PFSK-1 (cell line): ENCODE measurements at regions not wholly inside any gene's neighbourhood (a gene's known extent, or its start where the extent isn't known, plus 50 kb on each side); places are given as distances from the start of the nearest gene placed in this dataset.

Experiments used
- FOXP2 ChIP-seq: optimal IDR thresholded peaks from 2 replicates; pipeline ENCODE3; 2011; ENCODE audit warnings: borderline replicate concordance, control low read depth, inconsistent platforms; ENCODE audit not compliant: insufficient read depth; ENCODE audit errors: extremely low read length, extremely low read depth
- POLR2AphosphoS5 ChIP-seq: IDR thresholded peaks from 2 replicates; pipeline ENCODE4 v1.6.1; 2012; ENCODE audit warnings: low read depth, mild to moderate bottlenecking, control low read depth, low read length, moderate library complexity
- SIN3A ChIP-seq: IDR thresholded peaks from 2 replicates; pipeline ENCODE4 v1.6.1; 2012; ENCODE audit warnings: mild to moderate bottlenecking, low read length, moderate library complexity, borderline replicate concordance; ENCODE audit not compliant: insufficient read depth
- TAF1 ChIP-seq: IDR thresholded peaks from 2 replicates; pipeline ENCODE4 v1.6.1; 2012; ENCODE audit warnings: low read length, control low read depth, borderline replicate concordance; ENCODE audit not compliant: insufficient read depth
- TF ChIP-seq, protein P1 (sequence below), 2 experiments: IDR thresholded peaks; 2 replicates each; pipeline versions ENCODE4 v1.6.1 to v1.8.0; 2011 to 2012; ENCODE audit warnings: low read depth in 2 of 2, low read length in 2 of 2, control low read depth in 1 of 2, inconsistent platforms in 1 of 2, mild to moderate bottlenecking in 1 of 2, moderate library complexity in 1 of 2; ENCODE audit not compliant: insufficient read depth in 1 of 2

DNA sequence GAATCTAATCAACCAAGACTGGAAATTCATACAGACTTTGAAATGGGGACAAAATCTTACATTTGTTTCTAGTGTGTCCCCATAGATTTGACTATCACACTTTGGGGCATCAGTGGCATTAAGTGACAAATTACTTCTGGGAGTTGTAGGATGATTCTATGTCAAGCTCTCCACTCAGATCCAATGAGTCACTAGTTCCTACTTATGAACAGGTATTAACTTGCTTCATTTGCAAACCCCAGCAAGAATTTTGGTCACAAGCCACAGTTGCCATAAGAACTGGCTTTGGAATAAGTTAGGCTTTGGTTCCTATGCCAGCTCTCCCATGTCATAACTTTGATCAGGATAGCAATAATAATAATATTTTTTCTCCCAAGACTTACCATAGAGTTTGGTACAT is 77.6 kb upstream of the PTPRK start:
- TF ChIP-seq SIN3A (no peak), FOXP2 (no peak), POLR2AphosphoS5 (no peak), TAF1 (no peak)
- TF ChIP-seq, protein P1, sequence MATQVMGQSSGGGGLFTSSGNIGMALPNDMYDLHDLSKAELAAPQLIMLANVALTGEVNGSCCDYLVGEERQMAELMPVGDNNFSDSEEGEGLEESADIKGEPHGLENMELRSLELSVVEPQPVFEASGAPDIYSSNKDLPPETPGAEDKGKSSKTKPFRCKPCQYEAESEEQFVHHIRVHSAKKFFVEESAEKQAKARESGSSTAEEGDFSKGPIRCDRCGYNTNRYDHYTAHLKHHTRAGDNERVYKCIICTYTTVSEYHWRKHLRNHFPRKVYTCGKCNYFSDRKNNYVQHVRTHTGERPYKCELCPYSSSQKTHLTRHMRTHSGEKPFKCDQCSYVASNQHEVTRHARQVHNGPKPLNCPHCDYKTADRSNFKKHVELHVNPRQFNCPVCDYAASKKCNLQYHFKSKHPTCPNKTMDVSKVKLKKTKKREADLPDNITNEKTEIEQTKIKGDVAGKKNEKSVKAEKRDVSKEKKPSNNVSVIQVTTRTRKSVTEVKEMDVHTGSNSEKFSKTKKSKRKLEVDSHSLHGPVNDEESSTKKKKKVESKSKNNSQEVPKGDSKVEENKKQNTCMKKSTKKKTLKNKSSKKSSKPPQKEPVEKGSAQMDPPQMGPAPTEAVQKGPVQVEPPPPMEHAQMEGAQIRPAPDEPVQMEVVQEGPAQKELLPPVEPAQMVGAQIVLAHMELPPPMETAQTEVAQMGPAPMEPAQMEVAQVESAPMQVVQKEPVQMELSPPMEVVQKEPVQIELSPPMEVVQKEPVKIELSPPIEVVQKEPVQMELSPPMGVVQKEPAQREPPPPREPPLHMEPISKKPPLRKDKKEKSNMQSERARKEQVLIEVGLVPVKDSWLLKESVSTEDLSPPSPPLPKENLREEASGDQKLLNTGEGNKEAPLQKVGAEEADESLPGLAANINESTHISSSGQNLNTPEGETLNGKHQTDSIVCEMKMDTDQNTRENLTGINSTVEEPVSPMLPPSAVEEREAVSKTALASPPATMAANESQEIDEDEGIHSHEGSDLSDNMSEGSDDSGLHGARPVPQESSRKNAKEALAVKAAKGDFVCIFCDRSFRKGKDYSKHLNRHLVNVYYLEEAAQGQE (IDR thresholded peaks at IDR 0.05; ENCODE audit: insufficient read depth in 1 of 2, low read depth in 2 of 2, low read length in 2 of 2) = no peak

DNA sequence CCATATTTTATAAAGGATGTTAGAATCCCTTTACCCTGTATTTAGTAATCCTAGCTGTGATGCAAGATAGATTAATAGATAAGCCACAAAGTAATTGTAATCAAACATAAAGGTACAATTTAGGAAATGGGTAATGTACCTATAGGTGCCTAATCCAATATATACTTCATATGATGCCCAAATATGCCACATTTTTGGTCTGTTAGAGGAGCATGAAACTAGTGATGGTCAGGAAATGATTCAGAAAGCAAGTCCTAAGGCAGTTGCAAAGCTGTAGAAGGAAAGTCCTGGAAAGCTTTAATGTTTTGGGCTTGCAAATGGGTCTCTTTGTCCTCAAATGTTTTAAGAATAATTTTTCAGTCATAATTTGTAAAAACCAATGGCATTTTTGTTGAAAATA is 76.6 kb upstream of the PTPRK start:
- TF ChIP-seq FOXP2 (no peak), SIN3A (no peak), POLR2AphosphoS5 (no peak), TAF1 (no peak)
- TF ChIP-seq, protein P1 (IDR thresholded peaks at IDR 0.05; ENCODE audit: insufficient read depth in 1 of 2, low read depth in 2 of 2, low read length in 2 of 2) = no peak

- TF ChIP-seq TAF1 = no peak
- TF ChIP-seq SIN3A = no peak
- TF ChIP-seq POLR2AphosphoS5 = no peak
- TF ChIP-seq, protein P1 (IDR thresholded peaks at IDR 0.05; ENCODE audit: insufficient read depth in 1 of 2, low read depth in 2 of 2, low read length in 2 of 2) = no peak
- no peak for TF ChIP-seq FOXP2
Measured at GRCh38 chr6:128595544-128595943, 75.1 kb upstream of the PTPRK start.

DNA sequence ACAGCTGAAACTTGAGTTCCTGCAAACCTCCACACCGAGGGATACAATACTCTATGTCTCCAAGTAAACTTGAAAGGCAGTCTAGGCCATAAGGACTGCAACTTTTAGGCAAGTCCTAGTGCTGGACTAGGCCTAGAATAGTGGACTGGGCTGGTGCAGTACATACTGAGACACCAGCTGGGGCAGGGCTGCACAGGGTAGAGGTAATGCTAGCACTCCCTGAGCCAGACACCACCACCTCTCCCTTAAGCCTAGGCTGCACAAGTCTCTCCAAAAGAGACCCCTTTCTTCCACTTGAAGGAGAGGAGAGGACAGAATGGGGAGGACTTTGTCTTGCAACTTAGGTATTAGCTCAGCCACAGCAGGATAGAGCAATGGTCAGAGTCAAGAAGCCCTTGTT is 65.7 kb upstream of the PTPRK start:
- TF ChIP-seq, protein P1 (IDR thresholded peaks at IDR 0.05; ENCODE audit: insufficient read depth in 1 of 2, low read depth in 2 of 2, low read length in 2 of 2) = no peak
- TF ChIP-seq FOXP2 (no peak), POLR2AphosphoS5 (no peak), TAF1 (no peak), SIN3A (no peak)
